Loucy (cell line): ENCODE measurements at regions not wholly inside any gene's neighbourhood (a gene's known extent, or its start where the extent isn't known, plus 50 kb on each side); places are given as distances from the start of the nearest gene placed in this dataset.

Source experiments
- CTCF ChIP-seq: fragments of 200-600 bp; sonication (generic); conservative IDR thresholded peaks from 2 replicates; pipeline ENCODE4 v1.5.1; 2014; ENCODE audit warnings: mild to moderate bottlenecking, antibody characterized with exemption, low read length
- EZH2phosphoT487 ChIP-seq: fragments of 200-600 bp; IDR thresholded peaks from 2 replicates; pipeline ENCODE4 v1.6.1; 2018; ENCODE audit warnings: antibody characterized with exemption, mild to moderate bottlenecking, moderate library complexity, borderline replicate concordance

GRCh38 chr17:12242345-12242954, 221.8 kb downstream of the MAP2K4 start:
- TF ChIP-seq CTCF (no peak), EZH2phosphoT487 (no peak)
